Natural killer cell (primary cell): ENCODE measurements at regions not wholly inside any gene's neighbourhood (a gene's known extent, or its start where the extent isn't known, plus 50 kb on each side); places are given as distances from the start of the nearest gene placed in this dataset.
A peak's percentile ranks its signal among the peaks of the same experiment; 100 is the strongest.

Experiments
- ATAC-seq, 3 donors: fragments of 150-1000 bp in 2 of 3; fragments of 200-7000 bp in 1 of 3; cut with Tn5 transposase; 1 replicate in 1 of 3; 2 replicates in 2 of 3; pipeline ENCODE4 v1.10.0; 2021; ENCODE audit warnings: mild to moderate bottlenecking in 2 of 3, moderate library complexity in 2 of 3
- DNase-seq, 2 donors: peaks; one replicate each; pipeline versions ENCODE4 v3.0.0 to v3.0.0-alpha.2; 2013 to 2021; ENCODE audit warnings: mixed read lengths in 1 of 2
- H3K27ac ChIP-seq: one replicate; pipeline ENCODE4 v1.5.1; 2013; ENCODE audit warnings: mild to moderate bottlenecking, low read length
- H3K27me3 ChIP-seq: one replicate; pipeline ENCODE4 v1.6.1; 2013; ENCODE audit warnings: low read length; ENCODE audit not compliant: control insufficient read depth, insufficient read depth
- H3K36me3 ChIP-seq: one replicate; pipeline ENCODE4 v1.6.1; 2013; ENCODE audit warnings: low read length; ENCODE audit not compliant: control insufficient read depth, insufficient read depth
- H3K4me1 ChIP-seq: one replicate; pipeline ENCODE4 v1.6.1; 2013; ENCODE audit warnings: low read length; ENCODE audit not compliant: control insufficient read depth, insufficient read depth
- H3K4me3 ChIP-seq: one replicate; pipeline ENCODE4 v1.5.1; 2013; ENCODE audit warnings: low read length
- H3K9me3 ChIP-seq: one replicate; pipeline ENCODE4 v1.6.1; 2013; ENCODE audit warnings: low read length; ENCODE audit not compliant: control insufficient read depth, insufficient read depth
- H3K27ac Mint-ChIP-seq, 2 donors: one replicate each; pipeline ENCODE4 v1.8.0; 2022; ENCODE audit warnings: mild to moderate bottlenecking in 2 of 2, mixed read lengths in 2 of 2, moderate library complexity in 1 of 2
- H3K27me3 Mint-ChIP-seq, 2 donors: one replicate each; pipeline ENCODE4 v1.8.0; 2022; ENCODE audit warnings: low read depth in 2 of 2, mixed read lengths in 2 of 2
- H3K36me3 Mint-ChIP-seq: one replicate; pipeline ENCODE4 v1.8.0; 2022; ENCODE audit warnings: mixed read lengths
- H3K4me1 Mint-ChIP-seq, 2 donors: one replicate each; pipeline ENCODE4 v1.8.0; 2022; ENCODE audit warnings: mixed read lengths in 2 of 2
- H3K4me3 Mint-ChIP-seq: one replicate; pipeline ENCODE4 v1.8.0; 2022; ENCODE audit warnings: mild to moderate bottlenecking, moderate library complexity, mixed read lengths
- H3K9me3 Mint-ChIP-seq, 2 donors: one replicate each; pipeline ENCODE4 v1.8.0; 2022; ENCODE audit warnings: mixed read lengths in 2 of 2
- CTCF ChIP-seq: fragments of 200-600 bp; IDR thresholded peaks from one replicate; pipeline ENCODE4 v1.8.0; 2022; ENCODE audit warnings: antibody characterized with exemption
- WGBS: methylation state at CpG from one replicate; pipeline ENCODE4 v1.1.7; 2013; ENCODE audit warnings: missing lambda C conversion rate; ENCODE audit not compliant: insufficient coverage; 5-methylcytosine and 5-hydroxymethylcytosine counted together
- intact Hi-C: fragments of 100-400 bp; cut with micrococcal nuclease; formaldehyde crosslinking; loops from one replicate; pipeline ENCODE4 v1.14.2; 2022

DNA sequence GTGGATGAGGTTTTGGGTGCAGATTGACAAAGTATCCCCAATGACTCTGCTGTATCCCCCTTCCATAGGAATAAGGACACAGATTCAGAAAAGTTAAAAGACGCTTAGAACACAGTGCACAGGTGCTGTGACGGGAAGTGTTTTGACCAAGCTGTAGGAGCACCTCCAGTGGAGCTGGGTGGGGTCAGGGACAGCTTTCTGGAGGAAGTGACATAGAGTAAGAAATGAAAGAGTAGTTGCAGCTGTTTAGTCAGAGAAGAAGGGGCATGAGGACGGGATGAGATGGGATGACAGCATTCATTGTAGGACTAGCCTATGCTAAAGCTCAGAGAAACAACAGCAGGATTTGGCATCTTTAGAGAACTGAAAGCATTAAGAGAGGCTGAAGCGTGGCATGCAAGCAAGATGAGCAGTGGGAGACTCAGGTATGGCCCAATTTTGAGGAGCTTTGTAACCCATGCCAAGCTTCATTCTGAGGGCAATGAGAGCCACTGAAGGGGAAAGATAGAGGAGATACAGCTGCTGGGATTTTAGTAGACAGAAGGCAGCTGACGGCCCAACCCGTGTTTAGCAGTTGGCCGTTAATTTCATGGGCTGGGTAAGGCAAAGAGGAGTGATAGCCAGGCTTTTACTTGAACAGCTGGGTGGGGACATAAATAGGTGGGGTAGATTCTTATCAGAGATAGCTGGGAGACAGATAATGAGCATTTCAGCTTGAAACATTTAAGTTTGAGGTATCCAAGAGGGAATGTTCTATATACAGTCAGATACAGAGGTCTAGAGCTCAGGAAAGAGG is 131.8 kb upstream of the KRAS start:
- Mint-ChIP-seq H3K27ac (peak overlapping the region; percentile 99 to 100), H3K27me3 (no peaks in the 10 kb centered on the region), H3K36me3 (no peaks in the 10 kb centered on the region), H3K4me3 (no peak overlapping the region), H3K4me1 (peaks cover 23 to 44% of the 10 kb centered on the region in 2 donors), H3K9me3 (no peaks in the 10 kb centered on the region)
- Histone ChIP-seq H3K36me3 (no peaks in the 10 kb centered on the region), H3K4me1 (peaks cover 13% of the 10 kb centered on the region), H3K27ac (no peak overlapping the region), H3K9me3 (no peaks in the 10 kb centered on the region), H3K27me3 (no peaks in the 10 kb centered on the region), H3K4me3 (no peak overlapping the region)
- DNase-seq, result peak in 1 of 2 donors; percentile 42
- intact Hi-C loops, result no loop called here
- 85% methylated on average over 7 of the region's 7 CpGs for WGBS
- ATAC-seq, result no peak
- no peak for TF ChIP-seq CTCF

- H3K4me3 Mint-ChIP-seq, result no peak overlapping the region
- peaks cover 0 to 14% of the 10 kb centered on the region in 2 donors for H3K4me1 Mint-ChIP-seq
- no peak overlapping the region for H3K4me3 ChIP-seq
- H3K9me3 ChIP-seq, result no peaks in the 10 kb centered on the region
- peak overlapping the region in 1 of 2 donors; percentile 46 for H3K27ac Mint-ChIP-seq
- DNase-seq (peak in 1 of 2 donors; percentile 70), ATAC-seq (peak; percentile 56 to 68 (median 66))
- 70% methylated on average over 5 of the region's 5 CpGs for WGBS
- H3K27ac ChIP-seq, result no peak overlapping the region
- intact Hi-C loops, result no loop called here
- no peaks in the 10 kb centered on the region for H3K27me3 Mint-ChIP-seq
- H3K27me3 ChIP-seq, result no peaks in the 10 kb centered on the region
- no peak for TF ChIP-seq CTCF
- H3K4me1 ChIP-seq, result no peaks in the 10 kb centered on the region
- H3K36me3 Mint-ChIP-seq, result no peaks in the 10 kb centered on the region
- H3K9me3 Mint-ChIP-seq, result no peaks in the 10 kb centered on the region
- H3K36me3 ChIP-seq, result no peaks in the 10 kb centered on the region
Measured at GRCh38 chr12:25377469-25378177, 126.9 kb upstream of the KRAS start.

DNA sequence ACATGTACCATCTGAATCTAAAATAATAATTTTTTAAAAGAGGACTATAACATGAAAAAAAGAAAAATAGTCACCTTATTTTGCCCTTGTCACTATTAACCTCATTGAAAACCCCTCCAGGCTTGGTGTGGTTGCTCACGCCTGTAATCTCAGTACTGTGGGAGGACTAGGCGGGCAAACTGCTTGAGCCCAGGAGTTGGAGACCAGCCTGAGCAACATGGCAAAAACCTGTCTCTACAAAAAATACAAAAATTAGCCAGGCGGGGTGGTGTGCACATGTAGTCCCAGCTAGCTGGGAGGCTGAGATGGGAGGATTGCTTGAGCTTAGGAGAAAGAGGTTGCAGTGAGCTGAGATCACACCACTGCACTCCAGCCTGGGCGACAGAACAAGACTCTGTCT is 126.3 kb upstream of the KRAS start:
- no peaks in the 10 kb centered on the region for H3K36me3 Mint-ChIP-seq
- intact Hi-C loops, result no loop called here
- no peak for TF ChIP-seq CTCF
- Histone ChIP-seq H3K4me1 (no peaks in the 10 kb centered on the region), H3K36me3 (no peaks in the 10 kb centered on the region), H3K9me3 (no peaks in the 10 kb centered on the region), H3K27me3 (no peaks in the 10 kb centered on the region), H3K27ac (no peak overlapping the region), H3K4me3 (no peak overlapping the region)
- H3K27ac Mint-ChIP-seq, result peak overlapping the region in 1 of 2 donors; percentile 46
- no peak overlapping the region for H3K4me3 Mint-ChIP-seq
- 94% methylated on average over 3 of the region's 4 CpGs for WGBS
- no peaks in the 10 kb centered on the region for H3K27me3 Mint-ChIP-seq
- H3K9me3 Mint-ChIP-seq, result no peaks in the 10 kb centered on the region
- ATAC-seq (no peak), DNase-seq (peak in 1 of 2 donors; percentile 18)
- H3K4me1 Mint-ChIP-seq, result peaks cover 0 to 8% of the 10 kb centered on the region in 2 donors
